PFSK-1 (cell line): ENCODE measurements at regions not wholly inside any gene's neighbourhood (a gene's known extent, or its start where the extent isn't known, plus 50 kb on each side); places are given as distances from the start of the nearest gene placed in this dataset.

Experiments
- POLR2AphosphoS5 ChIP-seq: IDR thresholded peaks from 2 replicates; pipeline ENCODE4 v1.6.1; 2012; ENCODE audit warnings: low read depth, mild to moderate bottlenecking, control low read depth, low read length, moderate library complexity
- SIN3A ChIP-seq: IDR thresholded peaks from 2 replicates; pipeline ENCODE4 v1.6.1; 2012; ENCODE audit warnings: mild to moderate bottlenecking, low read length, moderate library complexity, borderline replicate concordance; ENCODE audit not compliant: insufficient read depth
- TAF1 ChIP-seq: IDR thresholded peaks from 2 replicates; pipeline ENCODE4 v1.6.1; 2012; ENCODE audit warnings: low read length, control low read depth, borderline replicate concordance; ENCODE audit not compliant: insufficient read depth
- TF ChIP-seq, protein P1 (sequence below), 2 experiments: IDR thresholded peaks; 2 replicates each; pipeline versions ENCODE4 v1.6.1 to v1.8.0; 2011 to 2012; ENCODE audit warnings: low read depth in 2 of 2, low read length in 2 of 2, control low read depth in 1 of 2, inconsistent platforms in 1 of 2, mild to moderate bottlenecking in 1 of 2, moderate library complexity in 1 of 2; ENCODE audit not compliant: insufficient read depth in 1 of 2

DNA sequence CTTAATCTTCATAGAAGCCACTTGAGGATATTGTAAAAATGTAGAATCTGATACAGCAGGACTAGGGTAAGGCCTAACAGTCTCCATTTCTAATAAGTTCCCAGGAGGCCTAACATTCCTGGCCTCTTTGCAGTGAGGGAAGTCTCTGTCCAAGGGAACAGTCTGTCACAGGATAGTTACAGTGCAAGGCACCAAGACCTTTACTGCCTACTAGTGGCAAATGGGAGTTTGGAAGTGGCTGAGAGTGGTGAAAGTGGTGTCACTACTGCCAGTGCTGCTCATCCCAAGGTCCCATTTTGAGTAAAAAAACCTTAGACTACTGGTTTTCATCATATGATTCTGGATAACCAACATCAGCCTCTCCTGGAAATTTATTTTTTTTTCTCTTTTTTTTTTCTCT is 619.5 kb upstream of the SEMA3D start:
- TF ChIP-seq SIN3A (no peak), TAF1 (no peak), POLR2AphosphoS5 (no peak)
- TF ChIP-seq, protein P1, sequence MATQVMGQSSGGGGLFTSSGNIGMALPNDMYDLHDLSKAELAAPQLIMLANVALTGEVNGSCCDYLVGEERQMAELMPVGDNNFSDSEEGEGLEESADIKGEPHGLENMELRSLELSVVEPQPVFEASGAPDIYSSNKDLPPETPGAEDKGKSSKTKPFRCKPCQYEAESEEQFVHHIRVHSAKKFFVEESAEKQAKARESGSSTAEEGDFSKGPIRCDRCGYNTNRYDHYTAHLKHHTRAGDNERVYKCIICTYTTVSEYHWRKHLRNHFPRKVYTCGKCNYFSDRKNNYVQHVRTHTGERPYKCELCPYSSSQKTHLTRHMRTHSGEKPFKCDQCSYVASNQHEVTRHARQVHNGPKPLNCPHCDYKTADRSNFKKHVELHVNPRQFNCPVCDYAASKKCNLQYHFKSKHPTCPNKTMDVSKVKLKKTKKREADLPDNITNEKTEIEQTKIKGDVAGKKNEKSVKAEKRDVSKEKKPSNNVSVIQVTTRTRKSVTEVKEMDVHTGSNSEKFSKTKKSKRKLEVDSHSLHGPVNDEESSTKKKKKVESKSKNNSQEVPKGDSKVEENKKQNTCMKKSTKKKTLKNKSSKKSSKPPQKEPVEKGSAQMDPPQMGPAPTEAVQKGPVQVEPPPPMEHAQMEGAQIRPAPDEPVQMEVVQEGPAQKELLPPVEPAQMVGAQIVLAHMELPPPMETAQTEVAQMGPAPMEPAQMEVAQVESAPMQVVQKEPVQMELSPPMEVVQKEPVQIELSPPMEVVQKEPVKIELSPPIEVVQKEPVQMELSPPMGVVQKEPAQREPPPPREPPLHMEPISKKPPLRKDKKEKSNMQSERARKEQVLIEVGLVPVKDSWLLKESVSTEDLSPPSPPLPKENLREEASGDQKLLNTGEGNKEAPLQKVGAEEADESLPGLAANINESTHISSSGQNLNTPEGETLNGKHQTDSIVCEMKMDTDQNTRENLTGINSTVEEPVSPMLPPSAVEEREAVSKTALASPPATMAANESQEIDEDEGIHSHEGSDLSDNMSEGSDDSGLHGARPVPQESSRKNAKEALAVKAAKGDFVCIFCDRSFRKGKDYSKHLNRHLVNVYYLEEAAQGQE (IDR thresholded peaks at IDR 0.05; ENCODE audit: insufficient read depth in 1 of 2, low read depth in 2 of 2, low read length in 2 of 2), result no peak
